MM.1S (cell line): ENCODE measurements at regions not wholly inside any gene's neighbourhood (a gene's known extent, or its start where the extent isn't known, plus 50 kb on each side); places are given as distances from the start of the nearest gene placed in this dataset.

Source experiments
- EZH2 ChIP-seq: fragments of 300-600 bp; sonication (generic); optimal IDR thresholded peaks from 2 replicates; pipeline ENCODE3; 2017; ENCODE audit warnings: low read depth, mild to moderate bottlenecking, antibody characterized with exemption, low read length, mixed read lengths
- EZH2phosphoT487 ChIP-seq: fragments of 300-600 bp; sonication (generic); IDR thresholded peaks from 2 replicates; pipeline ENCODE4 v1.6.1; 2018; ENCODE audit warnings: antibody characterized with exemption, low read length
- TF ChIP-seq, protein P1 (sequence below): fragments of 300-600 bp; sonication (generic); IDR thresholded peaks from 2 replicates; pipeline ENCODE4 v1.5.1; 2016; ENCODE audit warnings: antibody characterized with exemption, low read length, mixed read lengths

DNA sequence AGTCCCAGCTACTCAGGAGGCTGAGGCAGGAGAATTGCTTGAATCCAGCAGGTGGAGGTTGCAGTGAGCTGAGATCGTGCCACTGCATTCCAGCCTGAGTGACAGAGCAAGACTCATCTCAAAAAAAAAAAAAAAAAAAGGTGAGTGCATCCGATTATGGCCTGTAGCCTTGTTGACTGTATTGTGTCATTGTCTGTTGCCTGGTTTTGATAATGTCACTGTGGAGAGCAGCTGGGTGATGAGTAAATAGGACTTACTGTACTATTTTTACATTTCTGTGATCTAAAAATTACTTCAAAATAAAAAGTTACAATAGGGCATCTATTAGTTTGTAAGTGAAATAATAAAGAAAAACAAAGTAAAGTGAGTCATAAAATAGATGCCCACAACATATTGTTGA lies 134.1 kb upstream of the SALL4 start:
- TF ChIP-seq EZH2 (no peak), EZH2phosphoT487 (no peak)
- TF ChIP-seq, protein P1, sequence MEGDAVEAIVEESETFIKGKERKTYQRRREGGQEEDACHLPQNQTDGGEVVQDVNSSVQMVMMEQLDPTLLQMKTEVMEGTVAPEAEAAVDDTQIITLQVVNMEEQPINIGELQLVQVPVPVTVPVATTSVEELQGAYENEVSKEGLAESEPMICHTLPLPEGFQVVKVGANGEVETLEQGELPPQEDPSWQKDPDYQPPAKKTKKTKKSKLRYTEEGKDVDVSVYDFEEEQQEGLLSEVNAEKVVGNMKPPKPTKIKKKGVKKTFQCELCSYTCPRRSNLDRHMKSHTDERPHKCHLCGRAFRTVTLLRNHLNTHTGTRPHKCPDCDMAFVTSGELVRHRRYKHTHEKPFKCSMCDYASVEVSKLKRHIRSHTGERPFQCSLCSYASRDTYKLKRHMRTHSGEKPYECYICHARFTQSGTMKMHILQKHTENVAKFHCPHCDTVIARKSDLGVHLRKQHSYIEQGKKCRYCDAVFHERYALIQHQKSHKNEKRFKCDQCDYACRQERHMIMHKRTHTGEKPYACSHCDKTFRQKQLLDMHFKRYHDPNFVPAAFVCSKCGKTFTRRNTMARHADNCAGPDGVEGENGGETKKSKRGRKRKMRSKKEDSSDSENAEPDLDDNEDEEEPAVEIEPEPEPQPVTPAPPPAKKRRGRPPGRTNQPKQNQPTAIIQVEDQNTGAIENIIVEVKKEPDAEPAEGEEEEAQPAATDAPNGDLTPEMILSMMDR, result no peak
